Activated CD8-positive, alpha-beta memory T cell treated with anti-CD3 and anti-CD28 coated beads, Interleukin-2, amount 10 ng/mL, durations not matched to agents 7 days and 5 days (primary cell): ENCODE measurements at regions not wholly inside any gene's neighbourhood (a gene's known extent, or its start where the extent isn't known, plus 50 kb on each side); places are given as distances from the start of the nearest gene placed in this dataset.
"Not testable (repeated sequence)": the region's sequence is repeated elsewhere in the genome, so short reads cannot be mapped to it uniquely, and the experiment has no call there.

Experiments
- ATAC-seq: fragments of 150-1000 bp; cut with Tn5 transposase; one replicate; pipeline ENCODE4 v1.10.0; 2021; ENCODE audit warnings: moderate library complexity
- CTCF ChIA-PET: fragments of 350-600 bp; sonication (Branson Sonifier 250); formaldehyde crosslinking; loops from one replicate; lab custom pipeline; 2021; ENCODE audit warnings: antibody characterized with exemption; lab: Charles Lee
- DNase-seq: peaks from one replicate; pipeline ENCODE4 v3.0.0-alpha.2; 2020
- H3K27ac Mint-ChIP-seq: one replicate; pipeline ENCODE4 v1.8.0; 2021; ENCODE audit warnings: mild to moderate bottlenecking, mixed read lengths
- H3K27me3 Mint-ChIP-seq: one replicate; pipeline ENCODE4 v1.8.0; 2021; ENCODE audit warnings: mixed read lengths
- H3K36me3 Mint-ChIP-seq: one replicate; pipeline ENCODE4 v1.8.0; 2021; ENCODE audit warnings: mild to moderate bottlenecking, mixed read lengths
- H3K4me1 Mint-ChIP-seq: one replicate; pipeline ENCODE4 v1.8.0; 2021; ENCODE audit warnings: mixed read lengths
- H3K4me3 Mint-ChIP-seq: one replicate; pipeline ENCODE4 v1.8.0; 2021; ENCODE audit warnings: mild to moderate bottlenecking, moderate library complexity, mixed read lengths
- H3K9me3 Mint-ChIP-seq: one replicate; pipeline ENCODE4 v1.8.0; 2022; ENCODE audit warnings: low read depth, mixed read lengths

DNA sequence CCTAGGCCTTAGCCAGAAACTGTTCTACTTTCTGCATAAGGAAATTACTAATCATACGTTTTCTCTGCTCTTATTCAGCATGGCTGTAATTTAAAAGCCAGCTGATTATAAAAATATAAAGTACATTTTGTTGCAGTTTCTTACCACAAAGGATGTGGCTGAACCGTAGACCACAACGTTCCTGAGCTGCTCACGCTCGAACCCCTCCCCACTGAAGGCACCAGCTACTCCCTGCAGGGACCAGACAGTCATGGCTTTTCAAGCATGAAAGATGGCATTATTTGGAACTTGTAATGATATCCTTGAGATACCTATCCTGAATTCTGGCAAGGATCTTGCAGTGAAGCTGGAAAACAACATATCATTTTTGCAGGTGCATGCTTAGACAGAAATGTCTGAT, 91.8 kb upstream of the DMRT1 start:
- ATAC-seq = peak; percentile 70
- CTCF ChIA-PET = interaction anchor here (1.1 to 2.3 kb wide), 5 partner anchors 9 to 136 kb away, joined by 5 to 13 read pairs (median 6); no protein-coding TSS in a partner anchor
- peak overlapping the region; percentile 32 for H3K4me3 Mint-ChIP-seq
- no peaks in the 10 kb centered on the region for H3K27me3 Mint-ChIP-seq
- H3K4me1 Mint-ChIP-seq = peaks cover 67% of the 10 kb centered on the region
- no peaks in the 10 kb centered on the region for H3K9me3 Mint-ChIP-seq
- peaks cover 5% of the 10 kb centered on the region for H3K36me3 Mint-ChIP-seq
- H3K27ac Mint-ChIP-seq = peak overlapping the region; percentile 67
- peak; percentile 85 for DNase-seq

DNA sequence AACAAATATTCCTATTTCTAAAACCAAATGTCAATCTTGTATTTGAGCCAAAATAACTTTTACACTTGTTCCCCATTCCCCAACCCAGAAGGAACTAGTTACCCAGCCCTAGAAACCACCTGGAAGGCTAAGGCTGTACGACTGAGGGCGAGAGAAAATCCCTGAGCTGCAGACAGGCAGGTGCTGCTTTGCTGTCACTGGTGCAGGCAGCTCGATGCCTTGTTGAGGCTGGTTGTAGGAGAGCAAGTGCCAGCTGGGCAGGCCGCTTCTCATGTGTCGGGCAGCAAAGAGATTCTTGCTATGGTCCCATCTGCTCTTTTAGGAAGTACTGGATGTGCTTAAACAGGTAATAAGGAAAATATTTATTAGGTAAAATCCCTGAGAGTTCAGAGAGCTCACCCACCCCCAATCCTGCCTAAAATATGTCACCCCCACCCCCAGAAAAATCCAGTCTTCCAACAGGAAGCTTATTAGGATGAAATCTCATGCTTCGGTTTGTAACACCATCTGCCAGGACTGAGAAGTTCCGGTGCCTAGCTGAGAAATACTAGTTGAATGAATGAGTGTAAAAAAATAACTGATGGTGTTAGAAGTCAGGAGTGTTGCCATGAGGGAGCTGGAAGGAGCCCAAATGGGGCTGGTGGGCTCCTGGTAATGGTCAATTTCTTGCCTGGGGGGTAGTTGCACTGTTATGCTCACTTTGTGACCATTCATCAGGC, 91.1 kb upstream of the DMRT1 start:
- CTCF ChIA-PET = interaction anchor here (1.1 to 2.3 kb wide), 5 partner anchors 8 to 137 kb away, joined by 5 to 13 read pairs (median 6); no protein-coding TSS in a partner anchor
- H3K4me3 Mint-ChIP-seq = no peak overlapping the region
- no peaks in the 10 kb centered on the region for H3K27me3 Mint-ChIP-seq

DNA sequence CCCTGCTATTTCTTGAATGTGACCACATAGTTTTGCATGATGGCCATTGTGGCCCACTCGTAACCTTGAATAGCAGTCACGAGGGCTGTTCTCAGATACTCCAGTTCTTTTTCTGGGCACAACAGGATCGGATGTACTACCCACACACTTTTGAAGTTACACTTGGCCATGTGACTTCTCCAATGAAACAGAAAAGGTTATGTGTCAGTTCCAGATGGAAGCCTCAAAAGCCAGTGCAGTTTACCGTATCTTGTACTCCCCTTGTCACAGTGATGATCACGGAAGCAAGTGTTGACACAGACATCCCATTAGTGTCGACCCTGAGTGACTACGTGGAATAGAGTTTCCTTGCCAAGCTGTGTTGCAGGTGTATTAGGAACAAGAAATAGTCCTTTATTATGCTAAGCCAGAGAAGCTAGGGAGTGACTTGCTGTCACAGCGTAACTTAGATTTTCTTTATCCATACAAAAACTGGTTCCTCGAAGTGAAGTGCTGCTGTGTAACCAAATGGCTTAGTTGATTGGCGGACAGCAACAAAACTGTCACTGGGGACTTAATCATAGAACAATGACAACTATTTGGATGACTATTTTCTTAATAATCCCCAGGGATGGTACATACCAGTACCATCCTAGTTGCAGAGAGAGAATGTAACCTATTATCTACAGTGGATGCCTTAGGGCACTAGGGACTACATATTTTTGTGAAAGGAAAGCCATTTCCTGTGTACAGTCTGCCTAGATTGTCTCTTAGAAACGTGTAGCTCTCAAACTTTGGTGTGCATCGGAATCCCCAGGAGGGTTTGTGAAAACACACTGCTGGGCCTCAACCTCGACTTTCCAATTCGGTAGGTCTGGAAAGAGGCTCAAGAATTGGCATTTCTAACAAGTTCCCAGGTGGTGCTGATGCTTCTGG, 90.1 kb upstream of the DMRT1 start:
- no peaks in the 10 kb centered on the region for H3K9me3 Mint-ChIP-seq
- CTCF ChIA-PET = interaction anchor here (1.0 to 2.1 kb wide), 3 partner anchors 11 to 137 kb away, joined by 3 to 5 read pairs (median 4); no protein-coding TSS in a partner anchor
- peak overlapping the region; percentile 67 for H3K27ac Mint-ChIP-seq
- DNase-seq = peak; percentile 64
- no peaks in the 10 kb centered on the region for H3K27me3 Mint-ChIP-seq
- ATAC-seq = peak; percentile 27
- peaks cover 83% of the 10 kb centered on the region for H3K4me1 Mint-ChIP-seq
- H3K36me3 Mint-ChIP-seq = peaks cover 3% of the 10 kb centered on the region
- H3K4me3 Mint-ChIP-seq = no peak overlapping the region

More for the DNA sequence above, 91.1 kb upstream of the DMRT1 start:
- Mint-ChIP-seq H3K36me3 (peaks cover 5% of the 10 kb centered on the region), H3K4me1 (peaks cover 74% of the 10 kb centered on the region), H3K9me3 (no peaks in the 10 kb centered on the region), H3K27ac (peak overlapping the region; percentile 67)
- ATAC-seq (no peak), DNase-seq (no peak)

DNA sequence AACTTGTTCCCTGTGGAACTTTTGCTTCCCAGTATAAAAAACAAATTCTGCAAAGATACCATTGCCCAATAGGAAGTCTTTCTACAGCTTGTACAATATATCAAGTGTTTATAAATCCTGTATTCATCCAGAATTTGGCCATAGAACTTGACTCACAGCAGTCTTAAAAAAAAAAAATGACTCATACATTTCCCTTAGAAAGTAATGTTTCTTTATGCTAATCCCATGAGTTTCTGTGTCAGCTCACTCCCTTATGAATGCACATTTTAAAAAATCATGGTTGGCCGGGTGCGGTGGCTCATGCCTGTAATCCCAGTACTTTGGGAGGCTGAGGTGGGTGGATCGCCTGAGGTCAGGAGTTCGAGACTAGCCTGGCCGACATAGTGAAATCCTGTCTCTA, 89.3 kb upstream of the DMRT1 start:
- H3K4me1 Mint-ChIP-seq = peaks cover 86% of the 10 kb centered on the region
- ATAC-seq (no peak), DNase-seq (no peak)
- CTCF ChIA-PET = interaction anchor here (1.0 to 2.1 kb wide), 3 partner anchors 10 to 138 kb away, joined by 3 to 5 read pairs (median 4); no protein-coding TSS in a partner anchor
- H3K9me3 Mint-ChIP-seq = no peaks in the 10 kb centered on the region
- no peak overlapping the region for H3K4me3 Mint-ChIP-seq
- H3K27me3 Mint-ChIP-seq = no peaks in the 10 kb centered on the region
- H3K27ac Mint-ChIP-seq = peak overlapping the region; percentile 67
- H3K36me3 Mint-ChIP-seq = peaks cover 3% of the 10 kb centered on the region

DNA sequence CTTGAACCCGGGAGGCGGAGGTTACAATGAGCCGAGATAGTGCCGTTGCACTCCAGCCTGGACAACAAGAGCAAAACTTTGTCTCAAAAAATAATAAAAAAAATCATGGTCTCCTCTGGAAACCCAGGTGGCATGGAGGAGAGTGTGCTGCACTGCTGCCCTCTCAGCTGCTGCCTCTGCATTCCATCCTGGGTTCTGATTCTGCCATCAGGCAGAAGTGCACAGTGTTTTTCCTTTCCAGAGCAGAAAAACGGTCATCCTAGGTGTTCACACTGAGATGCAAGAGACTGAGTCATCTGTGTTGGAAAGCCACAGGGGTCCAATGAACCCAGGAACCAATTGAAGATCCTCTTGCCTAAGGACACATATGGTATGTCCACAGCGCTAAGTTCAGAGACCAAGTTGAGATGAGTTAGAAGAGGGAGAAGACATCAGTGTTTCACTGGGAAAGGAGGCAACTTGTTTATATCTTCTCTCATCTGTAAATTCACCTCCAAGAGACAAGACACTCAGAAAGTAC, 88.8 kb upstream of the DMRT1 start:
- CTCF ChIA-PET = interaction anchor here (1.5 to 2.1 kb wide), 2 partner anchors 12 to 139 kb away, joined by 3 to 5 read pairs; no protein-coding TSS in a partner anchor
- H3K9me3 Mint-ChIP-seq = no peaks in the 10 kb centered on the region
- DNase-seq (no peak), ATAC-seq (no peak)
- H3K36me3 Mint-ChIP-seq = peaks cover 3% of the 10 kb centered on the region
- peaks cover 87% of the 10 kb centered on the region for H3K4me1 Mint-ChIP-seq
- no peak overlapping the region for H3K4me3 Mint-ChIP-seq
- no peaks in the 10 kb centered on the region for H3K27me3 Mint-ChIP-seq
- H3K27ac Mint-ChIP-seq = peak overlapping the region; percentile 20

DNA sequence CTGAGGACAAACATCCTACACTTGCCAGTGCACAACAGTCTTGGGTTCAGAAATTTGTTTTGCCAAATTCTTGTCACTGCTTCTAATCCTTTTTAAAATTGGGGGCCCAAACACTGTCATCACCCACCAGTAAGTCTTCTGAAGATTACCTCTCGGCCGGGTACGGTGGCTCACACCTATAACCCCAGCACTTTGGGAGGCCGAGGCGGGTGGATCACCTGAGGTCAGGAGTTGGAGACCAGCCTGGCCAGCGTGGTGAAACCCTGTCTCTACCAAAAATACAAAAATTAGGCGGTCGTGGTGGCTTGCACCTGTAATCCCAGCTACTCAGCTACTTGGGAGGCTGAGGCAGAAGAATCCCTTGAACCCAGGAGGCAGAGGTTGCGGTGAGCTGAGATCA, 87.8 kb upstream of the DMRT1 start:
- H3K9me3 Mint-ChIP-seq, ATAC-seq: not testable (repeated sequence)

DNA sequence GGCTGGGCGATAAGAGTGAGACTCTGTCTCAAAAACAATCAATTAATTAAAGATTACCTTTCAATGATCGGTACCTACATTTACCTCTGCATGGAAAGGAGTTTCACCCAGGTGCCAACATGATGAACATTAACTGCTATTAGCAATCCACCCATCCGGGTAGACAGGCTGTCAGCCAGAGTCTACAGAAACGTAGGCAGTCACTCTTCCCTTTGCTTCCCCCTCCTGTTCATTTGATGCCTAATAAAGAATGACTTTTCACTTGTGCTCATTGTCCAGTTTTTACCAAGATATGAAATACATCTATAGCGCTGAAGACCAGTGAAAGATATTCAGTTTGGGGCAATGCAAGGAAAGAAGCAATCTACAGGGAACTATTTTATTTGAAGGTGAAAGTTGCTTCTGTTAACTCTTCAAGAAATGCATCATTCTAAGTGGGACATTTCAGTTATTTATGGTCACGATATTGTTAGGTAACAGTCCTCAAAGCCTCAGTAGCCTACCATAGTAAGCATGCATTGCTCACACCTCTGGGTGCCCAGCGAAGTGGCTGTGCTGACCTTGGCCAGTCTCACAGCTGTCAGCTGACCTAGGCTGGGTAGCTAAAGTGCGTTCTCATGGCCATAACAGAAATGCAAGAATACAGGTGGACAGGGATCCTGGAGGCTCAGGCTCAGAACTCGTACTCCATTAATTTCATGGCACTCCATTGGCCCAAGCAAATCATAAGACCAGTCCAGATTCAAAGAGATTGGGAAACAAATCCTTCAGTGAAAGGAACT, 87.2 kb upstream of the DMRT1 start:
- H3K27ac Mint-ChIP-seq = peak overlapping the region; percentile 31
- CTCF ChIA-PET = interaction anchor here (2.1 to 12.1 kb wide), 2 partner anchors 10 to 143 kb away, joined by 7 to 108 read pairs; no protein-coding TSS in a partner anchor
- H3K4me1 Mint-ChIP-seq = peaks cover 84% of the 10 kb centered on the region
- DNase-seq (no peak), ATAC-seq (no peak)
- H3K9me3 Mint-ChIP-seq = no peaks in the 10 kb centered on the region
- H3K36me3 Mint-ChIP-seq = no peaks in the 10 kb centered on the region
- no peak overlapping the region for H3K4me3 Mint-ChIP-seq
- peaks cover 3% of the 10 kb centered on the region for H3K27me3 Mint-ChIP-seq

More for the DNA sequence above, 87.8 kb upstream of the DMRT1 start:
- H3K4me3 Mint-ChIP-seq, H3K27me3 Mint-ChIP-seq, H3K27ac Mint-ChIP-seq, CTCF ChIA-PET, DNase-seq, H3K36me3 Mint-ChIP-seq: not testable (repeated sequence)
- H3K4me1 Mint-ChIP-seq = peaks cover 90% of the 10 kb centered on the region

DNA sequence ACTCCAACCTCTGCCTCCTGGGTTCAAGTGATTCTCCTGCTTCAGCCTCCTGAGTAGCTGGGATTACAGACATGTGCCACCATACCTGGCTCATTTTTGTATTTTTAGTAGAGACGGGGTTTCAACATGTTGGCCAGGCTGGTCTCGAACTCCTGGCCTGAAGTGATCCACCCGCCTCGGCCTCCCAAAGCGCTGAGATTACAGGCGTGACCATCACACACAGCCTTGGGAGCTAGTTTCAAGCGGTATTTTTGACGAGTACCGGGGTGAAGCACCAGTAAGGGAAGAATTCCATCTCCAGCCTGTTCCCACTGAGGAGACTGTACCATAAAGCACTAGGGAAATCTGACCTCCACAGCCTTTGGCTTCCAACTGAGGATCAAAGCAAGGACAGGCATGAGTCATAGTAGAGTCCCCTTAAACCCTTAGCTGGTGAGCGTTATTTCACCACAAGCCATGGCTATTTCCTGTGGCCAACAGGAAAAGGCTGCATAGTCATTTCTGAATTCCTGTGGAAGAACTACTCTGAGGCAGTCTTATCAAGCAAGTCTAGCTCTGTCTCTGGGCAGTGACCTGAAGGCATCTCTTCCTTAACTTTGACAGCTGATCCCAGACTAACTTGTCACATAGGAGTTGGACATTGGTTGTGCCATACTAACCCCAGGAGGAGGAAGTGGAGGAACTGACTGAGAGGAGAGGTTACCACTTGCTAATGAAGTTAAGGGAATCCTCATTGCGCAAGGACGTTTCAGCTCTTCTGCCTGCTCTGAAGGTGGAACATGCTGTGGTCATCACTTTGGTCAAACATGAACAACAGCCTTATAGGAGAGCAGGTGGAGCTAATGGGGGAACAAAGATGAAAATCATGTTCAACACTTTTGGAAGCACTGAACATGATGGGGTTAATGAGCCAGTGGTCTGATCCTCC, 85.8 kb upstream of the DMRT1 start:
- H3K27me3 Mint-ChIP-seq = peaks cover 8% of the 10 kb centered on the region
- ATAC-seq = peak; percentile 75
- DNase-seq = peak; percentile 87
- peak overlapping the region; percentile 46 for H3K4me3 Mint-ChIP-seq
- H3K36me3 Mint-ChIP-seq = no peaks in the 10 kb centered on the region
- CTCF ChIA-PET = interaction anchor here (0.6 to 12.1 kb wide), 9 partner anchors 9 to 1290 kb away, joined by 3 to 108 read pairs (median 4); no protein-coding TSS in a partner anchor
- no peaks in the 10 kb centered on the region for H3K9me3 Mint-ChIP-seq
- peak overlapping the region; percentile 76 for H3K27ac Mint-ChIP-seq
- peaks cover 79% of the 10 kb centered on the region for H3K4me1 Mint-ChIP-seq

DNA sequence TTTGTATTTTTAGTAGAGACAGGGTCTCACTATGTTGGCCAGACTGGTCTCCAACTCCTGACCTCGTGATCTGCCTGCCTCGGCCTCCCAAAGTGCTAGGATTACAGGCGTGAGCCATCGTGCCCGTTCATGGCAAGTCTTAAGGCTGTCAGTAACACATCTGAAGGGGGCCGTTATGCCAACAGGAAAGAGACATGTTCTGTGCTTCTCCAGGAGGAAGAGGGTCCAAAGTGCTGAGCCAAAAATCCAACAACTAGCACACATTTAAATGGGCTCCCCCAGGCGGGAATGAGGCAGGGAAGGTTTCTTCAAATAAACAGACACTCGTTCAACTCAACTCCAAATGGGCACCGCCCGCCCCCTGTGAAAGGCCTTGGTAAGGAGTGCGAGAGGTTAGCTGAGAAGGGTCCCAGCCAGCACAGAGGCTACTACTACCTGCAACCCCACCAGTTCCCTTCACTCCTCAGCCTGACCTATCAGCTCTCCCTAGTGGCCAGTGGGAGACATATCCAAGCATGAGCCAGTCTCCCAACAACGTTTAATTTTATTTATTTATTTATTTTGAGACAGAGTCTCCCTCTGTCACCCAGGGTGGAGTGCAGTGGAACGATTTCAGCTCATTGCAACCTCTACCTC, 84.1 kb upstream of the DMRT1 start:
- no peak overlapping the region for H3K4me3 Mint-ChIP-seq
- ATAC-seq (peak; percentile 66), DNase-seq (peak; percentile 59)
- CTCF ChIA-PET = interaction anchor here (1.0 to 12.1 kb wide), 6 partner anchors 18 to 146 kb away, joined by 3 to 108 read pairs (median 4); no protein-coding TSS in a partner anchor
- no peak overlapping the region for H3K27ac Mint-ChIP-seq
- H3K36me3 Mint-ChIP-seq = no peaks in the 10 kb centered on the region
- H3K9me3 Mint-ChIP-seq = no peaks in the 10 kb centered on the region
- H3K4me1 Mint-ChIP-seq = peaks cover 78% of the 10 kb centered on the region
- H3K27me3 Mint-ChIP-seq = peaks cover 8% of the 10 kb centered on the region

DNA sequence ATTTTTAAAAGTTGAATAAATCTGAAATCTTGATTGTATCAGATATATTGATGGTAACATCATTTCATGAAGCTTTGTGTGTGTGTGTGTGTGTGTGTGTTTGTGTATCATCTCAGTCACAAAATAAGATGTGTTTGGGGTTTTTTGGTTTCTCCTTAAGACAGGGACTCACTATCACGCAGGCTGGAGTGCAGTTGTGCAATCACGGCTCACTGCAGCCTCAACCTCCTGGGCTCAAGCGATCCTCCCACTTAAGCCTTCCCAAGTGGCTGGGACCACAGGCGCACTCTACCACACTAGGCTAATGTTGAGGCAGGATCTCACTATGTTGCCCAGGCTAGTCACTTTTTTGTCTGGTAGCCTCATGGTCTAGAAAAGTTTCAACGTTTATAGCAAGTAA, 83.4 kb upstream of the DMRT1 start:
- Mint-ChIP-seq H3K36me3 (no peaks in the 10 kb centered on the region), H3K9me3 (no peaks in the 10 kb centered on the region), H3K4me3 (no peak overlapping the region), H3K27me3 (peaks cover 8% of the 10 kb centered on the region), H3K27ac (no peak overlapping the region), H3K4me1 (peaks cover 77% of the 10 kb centered on the region)
- no peak for DNase-seq
- no peak for ATAC-seq
- CTCF ChIA-PET = interaction anchor here (1.0 to 12.1 kb wide), 5 partner anchors 8 to 147 kb away, joined by 3 to 108 read pairs (median 4); no protein-coding TSS in a partner anchor

DNA sequence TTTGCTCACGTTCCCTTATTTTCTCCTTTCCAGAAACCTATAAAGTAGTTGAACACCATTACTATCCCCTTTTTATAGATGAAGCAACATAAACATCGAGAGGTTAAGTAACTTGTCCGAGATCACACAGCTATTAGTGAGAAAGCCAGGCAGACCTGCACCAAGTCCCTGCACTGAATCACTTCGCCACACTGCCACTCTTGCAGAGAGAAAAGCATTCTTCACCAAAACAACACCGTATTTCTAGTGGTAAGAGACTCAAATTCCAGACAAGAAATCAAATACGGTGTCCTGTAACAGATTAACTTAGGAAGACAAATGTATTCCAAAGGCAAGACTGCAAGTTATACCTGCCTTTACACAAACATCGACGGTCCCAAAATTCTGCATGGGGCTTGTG, 82.0 kb upstream of the DMRT1 start:
- H3K27ac Mint-ChIP-seq = no peak overlapping the region
- peaks cover 16% of the 10 kb centered on the region for H3K27me3 Mint-ChIP-seq
- peaks cover 73% of the 10 kb centered on the region for H3K4me1 Mint-ChIP-seq
- ATAC-seq (no peak), DNase-seq (no peak)
- no peaks in the 10 kb centered on the region for H3K9me3 Mint-ChIP-seq
- CTCF ChIA-PET = interaction anchor here (1.6 to 12.1 kb wide), 3 partner anchors 9 to 148 kb away, joined by 5 to 108 read pairs (median 6); no protein-coding TSS in a partner anchor
- no peaks in the 10 kb centered on the region for H3K36me3 Mint-ChIP-seq
- no peak overlapping the region for H3K4me3 Mint-ChIP-seq
